ENCODE measurements at regions not wholly inside any gene's neighbourhood (a gene's known extent, or its start where the extent isn't known, plus 50 kb on each side); places are given as distances from the start of the nearest gene placed in this dataset.

GRCh38 chr4:20119141-20119540 is 132.6 kb upstream of the SLIT2 start:
- ATAC-seq (no peak), DNase-seq (no peak)
- Histone ChIP-seq H3K36me3 (no peaks in the 10 kb centered on the region), H3K4me1 (no peaks in the 10 kb centered on the region), H3K27ac (no peak overlapping the region), H3K4me3 (no peak overlapping the region), H3K27me3 (no peaks in the 10 kb centered on the region), H3K9me3 (no peaks in the 10 kb centered on the region)
- in situ Hi-C loops (cut with MboI; ENCODE audit: low sequenced_read_pairs in 4 of 4) (no loop called here), intact Hi-C loops (cut with DNase I; ENCODE audit: low total_unique reads) (no loop called here)
- no peak for TF ChIP-seq POLR2A (IDR thresholded peaks at IDR 0.05)
- TF ChIP-seq CTCF (IDR thresholded peaks at IDR 0.05 in 4 of 5, conservative IDR thresholded peaks at IDR 0.05 in 1 of 5), result no peak

GRCh38 chr4:20109391-20109790 is 142.3 kb upstream of the SLIT2 start:
- H3K4me1 ChIP-seq, result no peaks in the 10 kb centered on the region
- intact Hi-C loops (cut with DNase I; ENCODE audit: low total_unique reads), result no loop called here
- H3K27ac ChIP-seq, result no peak overlapping the region
- no peaks in the 10 kb centered on the region for H3K36me3 ChIP-seq
- no peak for TF ChIP-seq CTCF (IDR thresholded peaks at IDR 0.05 in 4 of 5, conservative IDR thresholded peaks at IDR 0.05 in 1 of 5)
- TF ChIP-seq POLR2A (IDR thresholded peaks at IDR 0.05), result no peak
- H3K27me3 ChIP-seq, result no peaks in the 10 kb centered on the region
- H3K9me3 ChIP-seq, result no peaks in the 10 kb centered on the region
- no peak overlapping the region for H3K4me3 ChIP-seq
- in situ Hi-C loops (cut with MboI; ENCODE audit: low sequenced_read_pairs in 4 of 4), result no loop called here
- ATAC-seq (no peak), DNase-seq (no peak)

GRCh38 chr4:20106921-20107320 is 144.8 kb upstream of the SLIT2 start:
- Histone ChIP-seq H3K4me1 (no peaks in the 10 kb centered on the region), H3K36me3 (no peaks in the 10 kb centered on the region), H3K9me3 (no peaks in the 10 kb centered on the region), H3K27me3 (no peaks in the 10 kb centered on the region), H3K27ac (no peak overlapping the region), H3K4me3 (no peak overlapping the region)
- TF ChIP-seq POLR2A (IDR thresholded peaks at IDR 0.05) (no peak), CTCF (IDR thresholded peaks at IDR 0.05 in 4 of 5, conservative IDR thresholded peaks at IDR 0.05 in 1 of 5) (no peak)
- in situ Hi-C loops (cut with MboI; ENCODE audit: low sequenced_read_pairs in 4 of 4), result no loop called here
- no peak for DNase-seq
- no peak for ATAC-seq
- intact Hi-C loops (cut with DNase I; ENCODE audit: low total_unique reads), result no loop called here

- H3K36me3 ChIP-seq, result no peaks in the 10 kb centered on the region
- H3K4me1 ChIP-seq, result no peaks in the 10 kb centered on the region
- in situ Hi-C loops (cut with MboI; ENCODE audit: low sequenced_read_pairs in 4 of 4) (no loop called here), intact Hi-C loops (cut with DNase I; ENCODE audit: low total_unique reads) (no loop called here)
- no peak for TF ChIP-seq POLR2A (IDR thresholded peaks at IDR 0.05)
- TF ChIP-seq CTCF (IDR thresholded peaks at IDR 0.05 in 4 of 5, conservative IDR thresholded peaks at IDR 0.05 in 1 of 5), result no peak
- no peaks in the 10 kb centered on the region for H3K9me3 ChIP-seq
- H3K27me3 ChIP-seq, result no peaks in the 10 kb centered on the region
- no peak overlapping the region for H3K4me3 ChIP-seq
- no peak overlapping the region for H3K27ac ChIP-seq
- ATAC-seq (no peak), DNase-seq (no peak)
Measured at GRCh38 chr4:20101831-20102230, 149.9 kb upstream of the SLIT2 start.

- Histone ChIP-seq H3K9me3 (no peaks in the 10 kb centered on the region), H3K4me1 (no peaks in the 10 kb centered on the region), H3K27ac (no peak overlapping the region), H3K27me3 (no peaks in the 10 kb centered on the region), H3K36me3 (no peaks in the 10 kb centered on the region), H3K4me3 (no peak overlapping the region)
- no peak for DNase-seq
- ATAC-seq, result no peak
- in situ Hi-C loops (cut with MboI; ENCODE audit: low sequenced_read_pairs in 4 of 4) (no loop called here), intact Hi-C loops (cut with DNase I; ENCODE audit: low total_unique reads) (no loop called here)
- no peak for TF ChIP-seq CTCF (IDR thresholded peaks at IDR 0.05 in 4 of 5, conservative IDR thresholded peaks at IDR 0.05 in 1 of 5)
- TF ChIP-seq POLR2A (IDR thresholded peaks at IDR 0.05), result no peak
Measured at GRCh38 chr4:20096911-20097310, 154.8 kb upstream of the SLIT2 start.

Data from gastrocnemius medialis (tissue), 4 donors.